HepG2 (cell line): ENCODE measurements at regions not wholly inside any gene's neighbourhood (a gene's known extent, or its start where the extent isn't known, plus 50 kb on each side); places are given as distances from the start of the nearest gene placed in this dataset.

Experiments
- HIVEP1 ChIP-seq: sonication (generic); formaldehyde crosslinking; IDR thresholded peaks from 2 replicates; pipeline ENCODE4 v1.4.0; 2020; ENCODE audit warnings: mild to moderate bottlenecking, missing genetic modification reagents
- MTA1 ChIP-seq: sonication (generic); formaldehyde crosslinking; IDR thresholded peaks from 2 replicates; pipeline ENCODE4 v1.4.0; 2020; ENCODE audit warnings: missing genetic modification reagents, mild to moderate bottlenecking, borderline replicate concordance
- NFATC3 ChIP-seq: sonication (generic); formaldehyde crosslinking; IDR thresholded peaks from 2 replicates; pipeline ENCODE4 v1.5.1; 2020; ENCODE audit warnings: mild to moderate bottlenecking, missing genetic modification reagents
- PCBP1 ChIP-seq: fragments of 200-400 bp; formaldehyde crosslinking; IDR thresholded peaks from 2 replicates; pipeline ENCODE4 v1.6.1; 2017; ENCODE audit warnings: mild to moderate bottlenecking, low read depth, low read length, borderline replicate concordance
- SNAI1 ChIP-seq: sonication (generic); formaldehyde crosslinking; IDR thresholded peaks from 2 replicates; pipeline ENCODE4 v1.5.0; 2020; ENCODE audit warnings: mild to moderate bottlenecking, missing genetic modification reagents, borderline replicate concordance
- TAF1 ChIP-seq: sonication (generic); formaldehyde crosslinking; IDR thresholded peaks from 2 replicates; pipeline ENCODE4 v1.4.0; 2020; ENCODE audit warnings: missing genetic modification reagents
- TCF12 ChIP-seq, 2 experiments: fragments of 450-650 bp in 1 of 2; sonication (generic) in 1 of 2; formaldehyde crosslinking in 1 of 2; IDR thresholded peaks; 2 replicates each; pipeline versions ENCODE4 v1.6.1 to v1.8.0; 2017 to 2022; ENCODE audit warnings: antibody characterized with exemption in 1 of 2, mild to moderate bottlenecking in 1 of 2, missing genetic modification reagents in 1 of 2, moderate library complexity in 1 of 2
- ZFP90 ChIP-seq: sonication (generic); formaldehyde crosslinking; IDR thresholded peaks from 2 replicates; pipeline ENCODE4 v1.8.0; 2022; ENCODE audit warnings: missing genetic modification reagents, mild to moderate bottlenecking, inconsistent platforms, borderline replicate concordance
- ZNF335 ChIP-seq: sonication (generic); formaldehyde crosslinking; IDR thresholded peaks from 2 replicates; pipeline ENCODE4 v1.4.0; 2020; ENCODE audit warnings: missing genetic modification reagents
- TF ChIP-seq, protein P1 (sequence below): sonication (generic); formaldehyde crosslinking; IDR thresholded peaks from 2 replicates; pipeline ENCODE4 v1.5.0; 2020; ENCODE audit warnings: mild to moderate bottlenecking, missing genetic modification reagents, moderate library complexity
- TF ChIP-seq, protein P2 (sequence below), 2 experiments: sonication (generic) in 1 of 2; formaldehyde crosslinking in 1 of 2; IDR thresholded peaks; 2 replicates each; pipeline versions ENCODE4 v1.5.1 to v1.6.1; 2011 to 2020; ENCODE audit warnings: borderline replicate concordance in 1 of 2, low read depth in 1 of 2, low read length in 1 of 2, mild to moderate bottlenecking in 1 of 2, missing genetic modification reagents in 1 of 2, moderate library complexity in 1 of 2
- TF ChIP-seq, protein P3 (sequence below): IDR thresholded peaks from 2 replicates; pipeline ENCODE4 v1.6.1; 2012; ENCODE audit warnings: low read depth, low read length, improper control_type of control experiment

DNA sequence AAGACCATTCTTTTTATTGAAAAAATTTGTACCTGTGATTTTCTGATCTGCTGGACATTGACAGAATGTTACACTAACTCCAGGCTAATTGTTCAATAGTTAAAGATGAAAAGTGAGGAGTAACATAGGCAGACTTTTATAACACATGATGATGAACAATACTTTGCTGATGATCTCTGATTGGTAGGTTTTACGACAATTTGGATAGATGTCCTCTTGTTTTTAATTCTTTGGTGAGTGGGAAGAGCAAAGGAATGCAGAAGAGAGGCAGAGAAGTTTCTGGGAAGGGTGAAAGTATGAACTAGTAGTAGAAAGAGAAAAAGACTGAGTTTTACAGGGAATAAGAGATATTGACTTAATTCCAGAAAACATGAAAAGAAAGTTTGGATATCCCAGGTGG, 267.3 kb upstream of the HAND2 start:
- TF ChIP-seq, protein P1, sequence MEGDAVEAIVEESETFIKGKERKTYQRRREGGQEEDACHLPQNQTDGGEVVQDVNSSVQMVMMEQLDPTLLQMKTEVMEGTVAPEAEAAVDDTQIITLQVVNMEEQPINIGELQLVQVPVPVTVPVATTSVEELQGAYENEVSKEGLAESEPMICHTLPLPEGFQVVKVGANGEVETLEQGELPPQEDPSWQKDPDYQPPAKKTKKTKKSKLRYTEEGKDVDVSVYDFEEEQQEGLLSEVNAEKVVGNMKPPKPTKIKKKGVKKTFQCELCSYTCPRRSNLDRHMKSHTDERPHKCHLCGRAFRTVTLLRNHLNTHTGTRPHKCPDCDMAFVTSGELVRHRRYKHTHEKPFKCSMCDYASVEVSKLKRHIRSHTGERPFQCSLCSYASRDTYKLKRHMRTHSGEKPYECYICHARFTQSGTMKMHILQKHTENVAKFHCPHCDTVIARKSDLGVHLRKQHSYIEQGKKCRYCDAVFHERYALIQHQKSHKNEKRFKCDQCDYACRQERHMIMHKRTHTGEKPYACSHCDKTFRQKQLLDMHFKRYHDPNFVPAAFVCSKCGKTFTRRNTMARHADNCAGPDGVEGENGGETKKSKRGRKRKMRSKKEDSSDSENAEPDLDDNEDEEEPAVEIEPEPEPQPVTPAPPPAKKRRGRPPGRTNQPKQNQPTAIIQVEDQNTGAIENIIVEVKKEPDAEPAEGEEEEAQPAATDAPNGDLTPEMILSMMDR: no peak
- TF ChIP-seq ZNF335 (CRISPR knock-in tag) (no peak), MTA1 (CRISPR knock-in tag) (no peak), SNAI1 (no peak), HIVEP1 (no peak), TAF1 (CRISPR knock-in tag) (no peak), NFATC3 (CRISPR knock-in tag) (no peak), TCF12 (IDR thresholded peaks at IDR 0.05) (no peak), TCF12 (CRISPR knock-in tag; IDR thresholded peaks at IDR 0.05) (no peak), ZFP90 (no peak), PCBP1 (no peak)
- TF ChIP-seq, protein P2, sequence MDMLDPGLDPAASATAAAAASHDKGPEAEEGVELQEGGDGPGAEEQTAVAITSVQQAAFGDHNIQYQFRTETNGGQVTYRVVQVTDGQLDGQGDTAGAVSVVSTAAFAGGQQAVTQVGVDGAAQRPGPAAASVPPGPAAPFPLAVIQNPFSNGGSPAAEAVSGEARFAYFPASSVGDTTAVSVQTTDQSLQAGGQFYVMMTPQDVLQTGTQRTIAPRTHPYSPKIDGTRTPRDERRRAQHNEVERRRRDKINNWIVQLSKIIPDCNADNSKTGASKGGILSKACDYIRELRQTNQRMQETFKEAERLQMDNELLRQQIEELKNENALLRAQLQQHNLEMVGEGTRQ (IDR thresholded peaks at IDR 0.05; ENCODE audit: low read depth, low read length): no peak
- TF ChIP-seq, protein P2 (CRISPR knock-in tag; IDR thresholded peaks at IDR 0.05; ENCODE audit: borderline replicate concordance): no peak
- TF ChIP-seq, protein P3, sequence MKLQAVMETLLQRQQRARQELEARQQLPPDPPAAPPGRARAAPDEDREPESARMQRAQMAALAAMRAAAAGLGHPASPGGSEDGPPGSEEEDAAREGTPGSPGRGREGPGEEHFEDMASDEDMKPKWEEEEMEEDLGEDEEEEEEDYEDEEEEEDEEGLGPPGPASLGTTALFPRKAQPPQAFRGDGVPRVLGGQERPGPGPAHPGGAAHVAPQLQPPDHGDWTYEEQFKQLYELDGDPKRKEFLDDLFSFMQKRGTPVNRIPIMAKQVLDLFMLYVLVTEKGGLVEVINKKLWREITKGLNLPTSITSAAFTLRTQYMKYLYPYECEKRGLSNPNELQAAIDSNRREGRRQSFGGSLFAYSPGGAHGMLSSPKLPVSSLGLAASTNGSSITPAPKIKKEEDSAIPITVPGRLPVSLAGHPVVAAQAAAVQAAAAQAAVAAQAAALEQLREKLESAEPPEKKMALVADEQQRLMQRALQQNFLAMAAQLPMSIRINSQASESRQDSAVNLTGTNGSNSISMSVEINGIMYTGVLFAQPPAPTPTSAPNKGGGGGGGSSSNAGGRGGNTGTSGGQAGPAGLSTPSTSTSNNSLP: no peak
